Hepatocyte (in vitro differentiated cells): ENCODE measurements at regions not wholly inside any gene's neighbourhood (a gene's known extent, or its start where the extent isn't known, plus 50 kb on each side); places are given as distances from the start of the nearest gene placed in this dataset.
"Not testable (repeated sequence)": the region's sequence is repeated elsewhere in the genome, so short reads cannot be mapped to it uniquely, and the experiment has no call there.

Experiments used
- DNase-seq: peaks from one replicate; pipeline ENCODE4 v3.0.0-alpha.2; 2016; ENCODE audit warnings: low spot score
- H2AFZ ChIP-seq: fragments of 200-600 bp; sonication (generic); 2 replicates; pipeline ENCODE4 v1.6.0; 2016; ENCODE audit warnings: antibody characterized with exemption, mild to moderate bottlenecking
- H3K27ac ChIP-seq: fragments of 200-600 bp; sonication (generic); 2 replicates; pipeline ENCODE4 v1.5.1; 2016; ENCODE audit warnings: mild to moderate bottlenecking
- H3K27me3 ChIP-seq: fragments of 200-600 bp; sonication (generic); 2 replicates; pipeline ENCODE4 v1.6.1; 2016
- H3K36me3 ChIP-seq: fragments of 200-600 bp; sonication (generic); replicated peaks from 2 replicates; pipeline ENCODE4 v1.5.1; 2016; ENCODE audit warnings: low read depth; ENCODE audit not compliant: insufficient read depth
- H3K4me1 ChIP-seq: fragments of 200-600 bp; sonication (generic); 2 replicates; pipeline ENCODE4 v1.5.1; 2016; ENCODE audit warnings: mild to moderate bottlenecking, moderate library complexity; ENCODE audit not compliant: insufficient read depth
- H3K4me2 ChIP-seq: fragments of 200-600 bp; sonication (generic); 2 replicates; pipeline ENCODE4 v1.6.0; 2016
- H3K4me3 ChIP-seq: fragments of 200-600 bp; sonication (generic); 2 replicates; pipeline ENCODE4 v1.5.1; 2016; ENCODE audit warnings: mild to moderate bottlenecking
- H3K79me2 ChIP-seq: fragments of 200-600 bp; sonication (generic); 2 replicates; pipeline ENCODE4 v1.6.0; 2017; ENCODE audit warnings: mild to moderate bottlenecking
- H3K9me2 ChIP-seq: fragments of 200-600 bp; sonication (generic); replicated peaks from 2 replicates; pipeline ENCODE4 v1.6.0; 2017; ENCODE audit warnings: mild to moderate bottlenecking; ENCODE audit not compliant: insufficient read depth
- H3K9me3 ChIP-seq: fragments of 200-600 bp; sonication (generic); 2 replicates; pipeline ENCODE4 v1.5.1; 2016; ENCODE audit warnings: low read depth, mild to moderate bottlenecking
- H4K20me1 ChIP-seq: fragments of 200-600 bp; sonication (generic); 2 replicates; pipeline ENCODE4 v1.6.0; 2016; ENCODE audit warnings: mild to moderate bottlenecking; ENCODE audit not compliant: insufficient read depth, poor library complexity, severe bottlenecking
- EZH2 ChIP-seq: fragments of 200-600 bp; sonication (generic); IDR thresholded peaks from 2 replicates; pipeline ENCODE4 v1.6.1; 2016; ENCODE audit warnings: antibody characterized with exemption, mild to moderate bottlenecking, borderline replicate concordance
- EZH2phosphoT487 ChIP-seq: fragments of 200-600 bp; sonication (generic); IDR thresholded peaks from one replicate; pipeline ENCODE4 v1.6.1; 2018; ENCODE audit warnings: antibody characterized with exemption, mild to moderate bottlenecking, low read depth, moderate library complexity; ENCODE audit not compliant: unreplicated experiment, severe bottlenecking
- WGBS: methylation state at CpG from one replicate; pipeline ENCODE4 v1.1.6; 2016; ENCODE audit warnings: low lambda C conversion rate; ENCODE audit errors: missing lambda C conversion rate; 5-methylcytosine and 5-hydroxymethylcytosine counted together
- TF ChIP-seq, protein P1 (sequence below): fragments of 200-600 bp; sonication (generic); IDR thresholded peaks from 2 replicates; pipeline ENCODE4 v1.5.1; 2016; ENCODE audit warnings: antibody characterized with exemption, mild to moderate bottlenecking; ENCODE audit not compliant: poor library complexity

DNA sequence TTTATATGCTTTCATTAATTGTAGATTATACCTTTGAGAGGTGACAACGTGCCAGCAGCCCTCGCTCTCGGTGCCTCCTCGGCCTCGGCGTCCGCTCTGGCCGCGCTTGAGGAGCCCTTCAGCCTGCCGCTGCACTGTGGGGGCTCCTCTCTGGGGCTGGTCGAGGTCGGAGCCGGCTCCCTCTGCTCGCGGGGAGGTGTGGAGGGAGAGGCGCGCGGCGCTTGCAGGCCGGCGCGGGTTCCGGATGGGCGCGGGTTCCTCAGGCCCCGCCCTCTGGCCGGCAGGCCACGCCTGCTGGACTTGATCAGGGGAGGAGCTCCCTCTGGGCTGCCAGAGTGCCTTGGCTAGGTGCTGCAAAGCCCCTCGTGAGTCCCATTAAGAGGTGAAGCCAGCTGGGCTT is 321.1 kb upstream of the PCDH18 start:
- no peaks in the 10 kb centered on the region for H4K20me1 ChIP-seq
- H3K9me2 ChIP-seq, result no peaks in the 10 kb centered on the region
- no peak for TF ChIP-seq EZH2
- no peak for TF ChIP-seq EZH2phosphoT487
- TF ChIP-seq, protein P1, sequence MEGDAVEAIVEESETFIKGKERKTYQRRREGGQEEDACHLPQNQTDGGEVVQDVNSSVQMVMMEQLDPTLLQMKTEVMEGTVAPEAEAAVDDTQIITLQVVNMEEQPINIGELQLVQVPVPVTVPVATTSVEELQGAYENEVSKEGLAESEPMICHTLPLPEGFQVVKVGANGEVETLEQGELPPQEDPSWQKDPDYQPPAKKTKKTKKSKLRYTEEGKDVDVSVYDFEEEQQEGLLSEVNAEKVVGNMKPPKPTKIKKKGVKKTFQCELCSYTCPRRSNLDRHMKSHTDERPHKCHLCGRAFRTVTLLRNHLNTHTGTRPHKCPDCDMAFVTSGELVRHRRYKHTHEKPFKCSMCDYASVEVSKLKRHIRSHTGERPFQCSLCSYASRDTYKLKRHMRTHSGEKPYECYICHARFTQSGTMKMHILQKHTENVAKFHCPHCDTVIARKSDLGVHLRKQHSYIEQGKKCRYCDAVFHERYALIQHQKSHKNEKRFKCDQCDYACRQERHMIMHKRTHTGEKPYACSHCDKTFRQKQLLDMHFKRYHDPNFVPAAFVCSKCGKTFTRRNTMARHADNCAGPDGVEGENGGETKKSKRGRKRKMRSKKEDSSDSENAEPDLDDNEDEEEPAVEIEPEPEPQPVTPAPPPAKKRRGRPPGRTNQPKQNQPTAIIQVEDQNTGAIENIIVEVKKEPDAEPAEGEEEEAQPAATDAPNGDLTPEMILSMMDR, result no peak
- H3K4me1 ChIP-seq, result no peaks in the 10 kb centered on the region
- no peak overlapping the region for H3K27ac ChIP-seq
- DNase-seq, result no peak
- no peaks in the 10 kb centered on the region for H3K79me2 ChIP-seq
- H3K4me2 ChIP-seq, result no peak overlapping the region
- H3K27me3 ChIP-seq, result no peaks in the 10 kb centered on the region
- no peaks in the 10 kb centered on the region for H3K36me3 ChIP-seq
- peaks cover 5% of the 10 kb centered on the region for H3K9me3 ChIP-seq
- WGBS, result 97% methylated on average over 27 of the region's 29 CpGs
- no peak overlapping the region for H2AFZ ChIP-seq
- H3K4me3 ChIP-seq, result no peak overlapping the region

DNA sequence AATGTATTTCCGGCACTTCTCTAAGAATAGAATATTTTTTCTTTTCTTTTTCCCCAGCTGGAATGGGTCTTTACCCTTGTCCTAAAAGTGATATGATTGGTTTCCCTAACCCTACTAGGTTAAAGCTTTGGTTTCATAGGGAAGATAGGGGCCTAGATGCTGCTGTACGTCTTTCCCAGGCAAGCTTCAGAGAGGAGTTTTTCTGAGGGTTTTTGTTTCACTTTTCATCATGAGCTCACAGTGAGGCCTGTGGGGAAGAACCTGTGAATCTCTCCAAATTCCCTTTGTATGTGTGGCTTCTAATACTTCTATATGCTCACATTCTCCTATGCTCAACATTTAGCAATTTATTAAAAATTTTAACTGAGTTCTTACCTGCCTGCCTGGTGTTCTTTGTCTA is 320.0 kb upstream of the PCDH18 start:
- Histone ChIP-seq H3K27ac (no peak overlapping the region), H3K4me2 (no peak overlapping the region), H3K9me2 (no peaks in the 10 kb centered on the region), H3K79me2 (no peaks in the 10 kb centered on the region), H3K27me3 (no peaks in the 10 kb centered on the region), H3K4me1 (peaks cover 3% of the 10 kb centered on the region), H4K20me1 (no peaks in the 10 kb centered on the region), H3K4me3 (no peak overlapping the region), H3K36me3 (no peaks in the 10 kb centered on the region), H3K9me3 (peaks cover 5% of the 10 kb centered on the region), H2AFZ (no peak overlapping the region)
- 97% methylated on average over 2 of the region's 2 CpGs for whole genome bisulfite sequencing
- no peak for DNase-seq
- no peak for TF ChIP-seq EZH2phosphoT487
- TF ChIP-seq, protein P1, result no peak
- no peak for TF ChIP-seq EZH2

DNA sequence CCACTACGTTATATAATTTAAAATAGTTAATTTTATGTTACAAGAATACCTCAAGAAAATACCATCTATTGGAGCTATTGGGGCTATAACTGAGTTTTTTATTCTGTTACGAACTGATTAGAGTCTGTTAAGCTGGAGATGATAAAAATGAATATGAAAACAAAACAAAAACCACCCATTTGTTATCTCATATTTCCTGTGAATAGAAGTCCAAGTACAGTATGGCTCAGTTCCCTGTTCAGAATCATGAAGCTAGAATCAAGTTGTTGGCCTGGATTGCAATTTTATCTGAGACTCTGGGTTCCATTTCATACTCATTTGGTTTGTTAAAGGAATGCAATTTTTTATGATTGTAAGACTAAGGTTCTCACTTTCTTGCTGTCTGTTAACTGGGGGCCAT is 319.1 kb upstream of the PCDH18 start:
- Histone ChIP-seq H3K27ac (no peak overlapping the region), H3K27me3 (no peaks in the 10 kb centered on the region), H3K4me2 (no peak overlapping the region), H3K9me2 (no peaks in the 10 kb centered on the region), H2AFZ (no peak overlapping the region), H3K4me1 (peaks cover 9% of the 10 kb centered on the region), H4K20me1 (no peaks in the 10 kb centered on the region), H3K79me2 (no peaks in the 10 kb centered on the region), H3K4me3 (no peak overlapping the region), H3K9me3 (peaks cover 5% of the 10 kb centered on the region), H3K36me3 (no peaks in the 10 kb centered on the region)
- DNase-seq, result no peak
- TF ChIP-seq, protein P1, result no peak
- TF ChIP-seq EZH2 (no peak), EZH2phosphoT487 (no peak)
- WGBS, result 88% methylated on average over 2 of the region's 2 CpGs

DNA sequence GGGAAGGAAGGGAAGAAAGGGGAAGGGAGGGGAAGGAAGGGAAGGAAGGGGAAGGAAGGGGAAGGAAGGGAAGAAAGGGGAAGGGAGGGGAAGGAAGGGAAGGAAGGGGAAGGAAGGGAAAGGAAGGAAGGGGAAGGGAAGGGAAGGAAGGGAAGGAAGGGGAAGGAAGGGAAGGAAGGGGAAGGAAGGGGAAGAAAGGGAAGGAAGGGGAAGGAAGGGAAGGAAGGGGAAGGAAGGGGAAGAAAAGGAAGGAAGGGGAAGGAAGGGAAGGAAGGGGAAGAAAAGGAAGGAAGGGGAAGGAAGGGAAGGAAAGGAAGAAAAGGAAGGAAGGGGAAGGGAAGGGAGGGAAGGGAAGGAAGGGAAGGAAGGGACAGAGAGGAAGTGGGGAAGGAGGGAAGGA is 295.7 kb upstream of the PCDH18 start:
- not testable (repeated sequence) for H3K4me2 ChIP-seq, DNase-seq

More for the DNA sequence above, 295.7 kb upstream of the PCDH18 start:
- H3K36me3 ChIP-seq, H4K20me1 ChIP-seq, H3K4me1 ChIP-seq, H3K9me2 ChIP-seq, H3K27me3 ChIP-seq, H3K79me2 ChIP-seq, H2AFZ ChIP-seq, H3K27ac ChIP-seq, H3K4me3 ChIP-seq, H3K9me3 ChIP-seq: not testable (repeated sequence)
